Activated CD4-positive, CD25-positive, alpha-beta regulatory T cell treated with anti-CD3 and anti-CD28 coated beads, Interleukin-2, amount 50 U/mL, for 24 hours (primary cell): ENCODE measurements at regions not wholly inside any gene's neighbourhood (a gene's known extent, or its start where the extent isn't known, plus 50 kb on each side); places are given as distances from the start of the nearest gene placed in this dataset.
A peak's percentile ranks its signal among the peaks of the same experiment; 100 is the strongest.
"Not testable (repeated sequence)": the region's sequence is repeated elsewhere in the genome, so short reads cannot be mapped to it uniquely, and the experiment has no call there.

ENCODE experiments used
- ATAC-seq, 2 donors: fragments of 150-1000 bp; cut with Tn5 transposase; one replicate each; pipeline ENCODE4 v1.10.0; 2021; ENCODE audit warnings: mild to moderate bottlenecking in 1 of 2, moderate library complexity in 1 of 2

DNA sequence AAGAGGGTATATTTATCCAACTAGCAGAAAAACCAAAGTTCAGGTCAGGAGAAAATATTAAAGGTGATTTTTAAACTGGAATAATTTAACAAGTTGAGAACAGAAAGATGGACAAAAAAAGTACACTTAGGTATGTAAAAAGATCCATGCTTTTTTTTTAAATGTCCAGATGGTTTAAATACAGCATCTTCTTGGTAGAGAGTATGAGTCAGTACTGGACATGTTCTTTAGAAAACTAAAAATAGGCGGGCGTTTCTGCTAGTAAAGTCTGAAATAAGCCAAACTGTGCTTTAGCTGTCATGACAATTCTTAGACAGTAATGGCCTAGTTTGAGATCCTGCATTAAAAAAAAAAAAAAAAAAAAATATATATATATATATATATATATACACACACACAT is 255.9 kb upstream of the ST8SIA4 start:
- no peak for ATAC-seq

DNA sequence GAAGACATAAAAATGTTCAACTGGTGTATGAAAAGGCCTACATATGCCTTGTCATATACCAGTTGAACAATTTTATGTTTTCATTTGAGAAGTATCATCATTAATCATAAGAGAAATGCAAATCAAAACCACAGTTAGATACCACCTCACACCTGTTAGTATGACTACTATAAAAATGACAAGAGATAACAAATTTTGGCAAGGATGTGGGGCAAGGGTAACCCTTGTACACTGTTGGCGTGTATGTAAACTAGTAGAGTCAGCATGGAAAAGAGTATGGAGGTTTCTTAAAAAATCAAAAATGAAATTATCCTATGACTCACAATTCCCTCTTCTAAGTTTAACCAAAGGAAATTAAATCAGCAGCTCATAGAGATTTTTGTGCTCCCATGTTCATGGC is 250.4 kb upstream of the ST8SIA4 start:
- ATAC-seq = peak; percentile 81 to 87

DNA sequence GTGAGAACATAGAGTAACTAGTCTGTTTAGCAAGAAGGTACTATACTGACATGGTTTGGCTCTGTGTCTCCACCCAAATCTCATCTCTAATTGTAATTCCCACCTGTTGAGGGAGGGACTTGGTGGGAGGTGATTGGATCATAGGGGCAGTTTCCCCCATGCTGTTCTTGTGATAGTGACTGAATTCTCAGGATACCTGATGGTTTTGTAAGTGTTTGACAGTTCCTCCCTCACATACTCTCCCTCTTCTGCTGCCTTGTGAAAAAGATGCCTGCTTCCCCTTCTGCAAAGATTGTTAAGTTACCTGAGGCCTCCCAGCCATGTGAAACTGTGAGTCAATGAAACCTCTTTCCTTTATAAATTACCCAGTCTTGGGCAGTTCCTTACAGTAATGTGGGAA is 240.4 kb upstream of the ST8SIA4 start:
- ATAC-seq = no peak

DNA sequence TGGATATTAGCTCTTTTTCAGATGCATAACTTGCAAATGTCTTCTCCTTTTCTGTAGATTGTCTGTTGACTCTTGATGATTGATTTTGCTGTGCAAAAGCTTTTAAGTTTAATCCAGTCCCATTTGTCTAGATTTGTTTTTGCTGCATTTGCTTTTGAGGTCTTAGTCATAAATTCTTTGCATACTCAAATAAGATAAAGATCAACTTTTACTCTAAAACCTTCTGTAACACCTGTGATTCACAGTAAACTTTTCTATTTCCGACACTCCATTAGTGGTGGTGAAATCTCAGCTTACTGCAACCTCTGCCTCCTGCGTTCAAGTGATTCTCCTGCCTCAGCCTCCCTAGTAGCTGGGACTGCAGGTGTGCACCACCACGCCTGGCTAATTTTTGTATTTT is 239.0 kb upstream of the ST8SIA4 start:
- ATAC-seq = no peak

DNA sequence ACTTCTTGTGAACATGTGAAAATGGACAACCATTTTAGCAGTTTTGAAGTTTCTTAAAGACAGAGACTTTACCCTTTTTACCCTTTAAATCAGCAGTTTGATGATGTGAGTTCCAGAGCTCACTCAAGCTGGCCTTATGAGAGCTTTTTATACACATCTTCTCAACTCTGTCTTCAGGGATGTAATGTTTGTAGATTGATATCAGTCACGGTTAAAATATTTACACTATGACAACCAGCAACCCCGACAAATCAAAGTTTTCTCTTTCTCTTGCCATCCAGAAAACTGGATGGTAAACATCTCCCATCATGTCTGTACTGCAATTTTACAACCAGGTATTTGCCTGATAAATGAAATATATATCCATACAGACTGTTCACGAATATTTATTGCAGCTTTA is 233.4 kb upstream of the ST8SIA4 start:
- ATAC-seq = no peak

DNA sequence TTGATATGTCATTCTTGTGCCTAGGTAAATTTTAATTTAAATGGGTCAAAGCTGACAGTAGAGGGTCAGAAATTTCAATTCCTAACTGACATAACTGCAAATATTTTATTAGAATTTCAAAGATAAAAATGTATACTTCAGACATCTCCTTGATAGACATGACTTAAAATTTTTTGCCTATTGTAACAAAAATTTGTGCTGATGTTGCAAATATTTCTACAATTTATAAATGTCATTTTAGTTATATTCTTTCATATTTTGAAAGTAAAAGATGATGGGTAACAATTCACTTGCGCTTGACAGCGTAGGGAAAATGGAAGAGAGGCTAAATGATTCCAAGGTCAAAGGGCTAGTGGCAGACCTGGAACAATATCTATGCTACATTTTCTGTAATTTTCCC is 220.3 kb upstream of the ST8SIA4 start:
- no peak for ATAC-seq

DNA sequence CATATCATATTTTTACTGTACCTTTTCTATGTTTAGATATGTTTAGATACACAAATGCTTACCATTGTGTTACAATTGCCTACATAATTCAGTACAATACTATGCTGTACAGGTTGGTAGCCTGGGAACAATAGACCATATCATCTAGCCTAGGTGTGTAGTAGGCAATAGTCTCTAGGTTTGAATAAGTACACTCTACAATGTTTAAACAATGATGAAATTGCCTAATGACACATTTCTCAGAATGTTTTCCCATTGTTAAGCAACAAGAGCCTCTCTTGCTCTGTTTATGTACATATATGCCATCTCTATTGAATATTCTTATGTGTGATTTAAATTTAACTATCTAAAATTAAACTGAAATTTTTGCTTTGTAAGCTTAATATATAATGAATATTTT is 209.6 kb upstream of the ST8SIA4 start:
- no peak for ATAC-seq

DNA sequence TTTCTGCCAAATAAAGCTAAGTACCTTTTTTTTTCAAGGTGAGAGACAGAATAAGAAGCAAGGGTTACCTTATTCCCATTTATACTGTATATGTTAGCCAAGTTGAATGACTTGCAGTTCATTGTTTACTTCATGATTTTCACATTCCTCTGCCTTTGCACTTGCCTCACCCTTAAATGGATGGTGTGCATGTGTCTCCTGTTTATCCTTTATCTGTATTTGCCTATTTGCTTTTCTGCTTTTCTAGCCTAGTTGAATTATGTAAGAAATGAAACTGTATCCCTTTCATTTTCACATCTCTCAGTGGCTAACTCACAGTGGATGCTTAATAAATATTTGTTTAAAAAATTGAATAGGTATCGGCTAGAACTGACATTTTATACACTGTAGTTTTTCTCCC is 200.8 kb upstream of the ST8SIA4 start:
- ATAC-seq = no peak

DNA sequence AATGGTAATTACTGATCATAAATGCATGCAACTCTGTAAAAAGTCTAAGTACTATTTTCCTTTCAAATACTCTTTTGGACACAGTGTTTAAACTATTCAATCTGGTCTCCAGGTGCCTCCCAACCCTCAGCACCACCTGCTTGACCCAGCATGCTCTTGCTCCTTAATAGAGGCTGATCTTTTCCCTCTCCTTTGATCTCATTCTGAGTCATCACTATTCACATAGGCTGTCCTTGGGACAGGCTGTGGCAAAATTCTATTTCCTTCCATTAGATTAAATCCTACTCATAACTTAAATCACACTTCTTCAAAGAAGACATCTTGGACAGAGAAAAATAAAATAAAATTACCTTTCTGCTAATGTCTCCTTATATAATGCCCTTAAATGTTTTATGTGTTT is 199.4 kb upstream of the ST8SIA4 start:
- no peak for ATAC-seq

DNA sequence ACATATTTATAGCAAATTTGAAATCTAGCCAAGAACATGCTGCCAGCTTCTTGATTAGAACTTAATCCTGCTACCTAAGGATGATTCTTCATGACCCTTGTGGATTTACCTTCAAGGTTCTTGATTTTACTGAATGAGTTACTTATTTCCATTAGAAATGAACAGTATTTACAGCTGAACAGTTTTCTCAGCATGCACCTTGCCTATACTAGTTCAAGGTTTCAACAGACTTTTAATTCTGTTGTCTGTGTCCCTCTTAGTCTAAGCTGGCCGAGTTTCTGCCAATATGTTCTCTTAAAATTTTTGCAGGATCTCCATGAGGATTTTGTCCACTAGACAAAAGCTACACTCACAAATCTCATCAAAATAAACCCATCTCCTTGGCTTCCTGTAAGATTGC is 188.8 kb upstream of the ST8SIA4 start:
- ATAC-seq = no peak

DNA sequence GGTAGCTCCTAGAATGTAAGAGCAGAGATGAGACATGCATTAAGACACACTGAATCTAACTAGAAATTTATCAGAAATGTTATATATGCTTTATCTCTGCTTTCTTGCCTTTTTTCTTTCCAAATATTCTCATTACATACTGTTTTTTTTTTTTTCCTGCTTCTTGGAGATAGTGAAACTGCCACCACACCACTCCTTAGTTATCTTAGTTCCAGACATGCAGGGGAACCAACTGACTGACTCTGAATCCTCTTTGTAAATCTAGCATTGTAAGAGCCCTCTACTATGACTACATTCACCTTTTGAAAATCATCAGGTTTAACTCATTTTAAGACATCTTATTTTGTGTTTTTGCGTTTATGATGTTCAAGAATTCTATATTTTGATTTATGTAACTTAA is 181.3 kb upstream of the ST8SIA4 start:
- ATAC-seq = no peak

DNA sequence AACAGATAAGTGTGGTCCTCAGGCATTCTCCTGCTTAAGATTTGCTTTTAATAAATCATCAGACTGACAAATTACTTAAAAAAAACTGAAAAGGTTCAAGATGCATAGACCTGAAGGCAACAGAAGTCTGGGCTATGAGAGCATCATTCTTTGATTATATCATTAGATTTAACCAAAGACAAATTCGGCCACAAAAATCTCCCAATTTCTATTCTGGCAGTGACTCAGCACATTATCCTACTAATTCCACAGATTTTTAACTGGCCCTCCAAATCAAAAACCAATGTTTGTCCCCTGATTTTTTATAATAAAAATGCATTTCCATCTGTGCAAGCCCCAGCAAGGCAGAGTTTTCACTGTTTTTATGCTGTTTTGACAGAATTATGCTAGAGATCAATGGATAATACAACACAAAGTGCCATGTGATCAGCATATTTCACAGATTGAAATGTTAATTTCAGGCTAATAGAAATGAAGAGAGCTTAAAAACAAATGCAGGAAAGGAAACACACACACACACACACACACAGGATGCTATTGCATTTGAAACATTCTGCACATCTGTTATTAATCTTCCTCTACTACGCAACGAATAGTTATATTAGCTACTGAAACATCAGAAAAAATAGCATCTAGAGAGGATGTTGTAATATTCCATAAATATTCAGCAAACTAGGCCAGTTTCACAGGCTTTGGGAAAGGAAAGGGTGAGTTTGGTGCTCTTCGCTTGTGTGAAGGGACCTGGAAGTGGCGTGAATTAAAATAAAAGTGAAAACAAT is 177.6 kb upstream of the ST8SIA4 start:
- ATAC-seq = no peak

DNA sequence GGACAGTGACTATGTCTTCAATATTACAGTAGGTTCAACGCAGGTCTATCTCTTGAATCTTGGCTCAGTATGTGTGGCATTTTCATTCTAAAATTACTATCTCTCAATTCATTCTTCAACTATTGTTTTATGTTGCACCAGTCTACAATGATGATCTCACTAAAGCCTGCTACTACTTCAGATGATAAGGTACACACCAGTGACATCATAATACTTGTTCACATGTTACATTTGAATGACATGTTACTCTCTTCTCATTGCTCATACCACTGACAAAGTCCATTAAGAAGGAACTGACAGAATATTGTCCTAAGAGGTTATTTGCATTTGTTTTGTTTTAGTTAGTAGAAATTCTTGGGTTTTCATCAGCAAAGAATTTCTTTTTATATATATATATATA is 165.2 kb upstream of the ST8SIA4 start:
- ATAC-seq = no peak

DNA sequence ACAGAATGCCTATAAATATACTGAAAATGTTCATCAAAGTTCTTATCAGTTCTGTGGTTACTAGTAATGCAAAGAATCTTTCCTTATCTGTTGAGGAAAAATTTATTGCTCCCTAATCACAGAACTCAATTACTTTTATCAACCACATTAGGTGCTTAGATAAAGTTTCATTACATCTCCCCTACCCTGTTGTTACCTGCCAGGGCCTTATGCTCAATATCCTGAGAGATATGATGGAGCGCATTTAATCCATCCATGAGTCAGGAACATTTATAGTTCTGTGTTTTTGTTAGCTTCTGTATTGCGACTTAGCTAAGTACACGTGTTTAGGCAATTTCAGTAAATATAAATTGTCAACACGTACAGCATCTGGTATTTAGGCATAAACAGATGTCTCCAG is 164.3 kb upstream of the ST8SIA4 start:
- ATAC-seq = no peak

DNA sequence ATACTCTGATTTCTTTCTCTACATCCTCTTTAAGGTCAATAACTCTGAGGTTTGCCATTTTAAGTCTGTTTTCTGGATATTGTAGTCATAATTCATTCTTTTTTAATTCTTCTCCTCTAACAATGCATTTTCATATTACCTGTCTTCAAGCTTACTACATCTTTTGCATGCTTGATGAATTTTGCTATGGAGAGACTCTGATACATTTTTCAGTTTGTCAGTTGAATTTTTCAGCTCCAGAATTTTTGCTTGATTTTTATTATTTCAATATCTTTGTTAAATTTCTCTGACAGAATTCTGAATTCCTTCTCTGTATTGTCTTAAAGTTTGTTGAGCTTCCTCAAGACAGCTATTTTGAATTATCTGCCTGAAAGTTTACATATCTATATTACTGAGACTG is 159.8 kb upstream of the ST8SIA4 start:
- no peak for ATAC-seq

DNA sequence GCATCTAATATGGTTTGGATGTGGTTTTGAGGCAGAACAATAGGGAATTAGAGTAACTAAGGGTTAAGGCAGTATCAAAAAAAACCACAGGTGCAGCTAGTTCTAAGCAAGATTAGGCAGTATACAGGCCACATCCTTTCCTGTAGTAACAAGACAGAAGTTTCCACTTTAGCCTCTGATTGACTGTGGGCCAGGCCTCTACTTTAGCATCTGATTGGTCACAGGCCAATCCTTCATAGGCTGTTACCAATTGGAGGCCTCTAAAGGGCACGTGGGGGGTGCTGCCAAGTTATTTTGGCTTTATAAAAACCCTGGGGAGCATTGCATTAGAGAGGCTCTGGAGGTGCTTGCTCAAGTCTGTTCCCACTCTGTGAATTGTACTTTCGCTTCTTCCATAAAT is 144.1 kb upstream of the ST8SIA4 start:
- ATAC-seq = no peak

DNA sequence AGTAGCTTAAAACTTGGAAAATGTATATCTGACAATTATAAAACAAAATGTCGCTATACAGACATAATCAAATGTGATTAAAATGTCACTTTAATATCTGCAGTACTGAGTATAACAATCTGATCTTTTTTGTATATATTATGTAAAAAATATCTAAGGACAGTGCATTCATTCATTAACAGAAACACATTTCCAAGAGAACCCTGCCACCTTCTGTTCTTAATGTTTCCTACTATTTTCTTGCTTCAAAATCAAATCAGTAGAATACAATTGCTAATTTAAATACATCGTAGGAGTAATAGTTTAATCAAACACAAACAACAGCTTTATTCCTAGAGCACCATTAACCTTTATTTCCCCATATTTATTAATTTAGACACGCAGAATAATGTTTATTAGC is 142.6 kb upstream of the ST8SIA4 start:
- no peak for ATAC-seq

DNA sequence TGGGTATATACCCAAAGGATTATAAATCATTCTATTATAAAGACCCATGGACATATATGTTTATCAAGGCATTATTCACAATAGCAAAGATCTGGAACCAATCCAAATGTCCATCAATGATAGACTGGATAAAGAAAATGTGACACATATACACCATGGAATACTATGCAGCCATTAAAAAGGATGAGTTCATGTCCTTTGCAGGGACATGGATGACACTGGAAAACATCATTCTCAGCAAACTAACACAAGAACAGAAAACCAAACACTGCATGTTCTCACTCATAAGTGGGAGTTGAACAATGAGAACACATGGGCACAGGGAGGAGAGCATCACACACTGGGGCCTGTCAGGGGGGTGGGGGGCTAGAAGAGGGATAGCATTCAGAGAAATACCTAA is 136.9 kb upstream of the ST8SIA4 start:
- not testable (repeated sequence) for ATAC-seq

DNA sequence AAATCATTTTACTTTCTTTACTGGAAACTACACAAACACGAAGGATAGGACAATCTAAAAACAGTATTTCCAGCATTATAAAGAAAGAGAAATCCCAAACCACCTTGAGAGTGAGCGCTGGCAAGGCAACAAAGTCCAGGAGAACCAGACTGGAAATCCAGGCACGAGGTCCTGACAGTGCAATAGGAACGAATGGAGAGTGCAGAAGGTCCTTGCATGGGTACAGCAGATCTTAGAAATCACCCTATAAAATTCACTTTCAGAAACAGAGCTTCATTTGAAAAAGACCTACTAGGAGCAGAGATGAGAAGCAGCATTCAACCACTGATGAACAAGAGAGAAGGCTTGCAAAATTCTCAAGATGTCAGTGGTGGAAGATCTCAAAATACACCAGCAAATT is 133.7 kb upstream of the ST8SIA4 start:
- no peak for ATAC-seq

DNA sequence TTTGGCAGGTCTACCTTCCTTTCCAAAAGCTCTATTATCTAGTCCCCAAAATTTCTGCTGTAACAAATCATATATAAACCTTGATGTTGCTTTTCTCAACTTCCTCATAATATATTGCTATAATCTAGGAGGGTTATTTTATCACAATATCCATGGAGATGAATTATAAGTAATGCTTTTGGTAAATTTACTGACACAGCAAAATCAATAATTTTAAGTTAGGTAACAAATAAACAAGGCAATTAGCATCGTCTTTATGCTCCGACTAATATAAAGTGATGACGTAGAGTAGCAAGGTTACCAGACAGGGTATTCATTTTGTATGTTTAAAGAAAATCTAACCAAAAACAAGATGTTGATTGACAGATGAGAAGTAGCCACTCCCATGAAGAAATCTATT is 132.3 kb upstream of the ST8SIA4 start:
- no peak for ATAC-seq

DNA sequence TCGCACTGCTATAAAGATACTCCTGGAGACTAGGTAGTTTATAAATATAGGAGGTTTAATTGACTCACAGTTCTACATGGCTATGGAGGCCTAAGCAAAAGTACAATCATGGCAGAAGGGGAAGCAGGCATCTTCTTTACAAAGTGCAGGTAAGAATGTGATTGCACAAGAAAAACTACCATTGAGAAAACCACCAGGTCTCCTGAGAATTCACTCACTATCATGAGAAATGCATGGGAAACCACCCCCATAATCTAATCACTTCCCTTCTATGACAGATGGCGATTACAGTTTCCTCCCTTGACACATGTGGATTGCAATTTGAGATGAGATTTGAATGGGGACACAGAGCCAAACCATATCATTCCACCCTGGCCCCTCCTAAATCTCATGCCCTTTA is 121.2 kb upstream of the ST8SIA4 start:
- peak in 1 of 2 donors; percentile 24 for ATAC-seq

DNA sequence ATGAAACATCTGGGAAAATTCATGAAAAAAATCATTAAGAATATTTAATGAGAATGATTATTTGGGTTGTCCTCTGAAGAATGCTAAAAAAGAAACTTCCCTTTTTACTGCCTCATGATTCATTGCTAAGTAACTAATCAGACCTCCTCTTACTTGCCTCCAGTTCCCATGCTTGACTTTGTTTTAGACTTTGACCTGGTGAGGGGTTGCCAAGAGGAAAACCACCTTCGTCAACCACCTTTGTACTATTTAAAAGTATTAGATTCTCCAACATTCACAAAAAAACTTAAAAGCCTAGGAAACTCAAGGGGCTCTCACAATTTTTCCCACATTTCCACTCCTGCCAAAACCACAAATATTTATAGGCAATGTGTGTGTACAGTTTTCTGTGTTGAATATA is 115.2 kb upstream of the ST8SIA4 start:
- no peak for ATAC-seq

DNA sequence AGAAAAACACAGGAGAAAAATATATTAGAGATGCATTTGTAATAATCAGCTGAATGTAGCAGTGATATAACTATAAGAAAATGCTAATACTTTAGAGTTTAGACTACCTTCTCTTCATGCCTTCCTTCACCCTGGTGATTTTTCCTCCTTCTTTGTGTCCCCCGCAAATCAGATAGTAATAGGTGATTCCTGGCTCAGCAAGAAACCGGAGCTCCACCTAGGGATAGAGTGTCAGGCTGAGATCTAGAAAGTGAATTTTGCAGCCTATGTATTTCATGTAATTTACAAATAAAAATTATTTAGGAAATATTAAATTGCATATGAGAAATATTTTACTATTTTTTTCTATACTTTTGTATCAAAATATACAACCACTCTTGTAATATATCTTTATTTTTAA is 109.8 kb upstream of the ST8SIA4 start:
- ATAC-seq = no peak

DNA sequence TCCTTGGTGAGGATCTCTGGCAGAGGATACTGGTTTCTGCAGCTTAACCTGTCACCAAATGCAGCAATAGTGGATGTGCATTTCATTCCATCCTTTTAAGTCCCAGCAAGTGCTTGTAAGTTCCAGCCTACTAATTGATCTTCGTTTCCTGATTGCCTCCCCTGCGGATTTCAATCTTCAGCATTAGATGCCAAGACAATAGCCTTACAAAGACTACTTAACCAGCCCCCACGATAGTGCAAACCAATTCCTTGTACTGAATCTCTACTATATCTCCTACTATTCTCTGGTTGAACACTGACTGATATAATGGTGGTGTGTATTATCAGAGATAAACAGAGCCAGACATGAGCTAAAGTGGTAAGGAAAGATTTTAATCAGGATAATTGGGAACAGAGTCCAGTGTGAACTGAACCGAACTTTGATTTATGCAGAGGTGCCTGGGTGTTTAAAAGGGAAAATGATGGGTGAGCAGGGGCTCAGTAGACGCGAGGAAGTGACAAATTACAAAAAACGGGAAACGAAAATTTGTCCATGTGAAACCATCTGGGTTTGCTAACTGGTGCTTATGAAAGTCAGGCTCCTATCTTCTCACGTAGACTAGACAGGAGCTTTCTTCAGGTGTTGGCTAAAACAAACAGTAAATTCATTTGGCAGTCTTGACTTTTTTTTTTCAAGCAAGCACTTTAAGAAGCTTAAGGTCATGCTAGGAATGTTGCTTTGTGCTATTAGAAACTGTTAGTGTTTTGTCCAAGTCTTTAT is 106.9 kb upstream of the ST8SIA4 start:
- no peak for ATAC-seq

DNA sequence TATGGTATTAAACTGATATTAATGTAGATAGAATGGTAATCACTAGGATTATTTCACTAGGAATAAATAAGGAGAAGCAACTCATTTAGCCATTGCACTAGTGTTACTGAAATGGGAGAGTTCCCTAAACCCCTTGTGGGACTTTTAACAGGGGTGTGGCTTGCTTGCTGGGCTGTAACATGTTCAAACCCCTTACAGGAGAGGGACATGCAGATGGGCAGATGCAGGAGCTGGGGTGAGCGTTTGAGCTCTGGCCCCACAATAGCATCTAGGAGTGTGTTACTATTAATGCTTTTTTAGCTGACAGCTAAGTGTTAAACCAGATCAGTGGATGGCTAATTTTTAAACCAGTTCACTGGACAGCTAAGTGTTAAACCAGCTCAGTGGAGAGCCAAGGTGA is 89.3 kb upstream of the ST8SIA4 start:
- no peak for ATAC-seq
